ENCODE measurements at regions not wholly inside any gene's neighbourhood (a gene's known extent, or its start where the extent isn't known, plus 50 kb on each side); places are given as distances from the start of the nearest gene placed in this dataset.

DNA sequence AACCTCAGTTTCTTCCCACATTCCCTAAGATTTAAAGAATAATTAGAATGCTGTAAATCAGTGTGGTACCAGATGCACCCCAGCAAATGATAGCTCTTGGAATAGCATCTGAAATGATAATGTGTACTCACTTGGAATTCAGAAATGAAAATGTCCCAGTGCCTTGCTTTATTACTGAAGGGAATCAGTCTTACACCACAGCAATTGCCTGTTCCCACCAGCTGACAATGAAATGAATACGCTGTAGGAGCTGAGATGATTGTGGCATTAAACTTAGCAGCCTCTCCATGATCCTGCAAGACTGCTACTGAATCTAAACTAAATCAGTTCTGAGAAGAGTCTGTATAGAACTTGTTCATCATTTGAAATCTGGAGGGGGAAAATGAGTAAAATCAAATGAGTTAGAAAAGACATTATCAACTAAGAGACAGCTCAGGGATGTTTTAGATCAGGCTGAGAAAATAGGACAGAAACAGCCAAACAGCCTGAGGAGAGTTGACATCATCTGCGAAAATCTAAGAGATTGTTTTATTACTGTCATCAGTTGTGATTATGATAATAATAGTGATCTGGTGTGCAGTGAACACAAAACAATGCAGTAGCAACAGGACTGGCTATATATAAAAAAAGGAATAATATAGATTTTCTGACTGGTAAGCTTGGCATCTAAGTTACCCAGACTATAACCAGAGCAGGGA is 108.6 kb upstream of the SLC13A1 start:
- TF ChIP-seq CTCF (IDR thresholded peaks at IDR 0.05) (no peak), EP300 (IDR thresholded peaks at IDR 0.05) (no peak), POLR2A (IDR thresholded peaks at IDR 0.05) (no peak), POLR2AphosphoS5 (IDR thresholded peaks at IDR 0.05) (no peak)
